ENCODE measurements at regions not wholly inside any gene's neighbourhood (a gene's known extent, or its start where the extent isn't known, plus 50 kb on each side); places are given as distances from the start of the nearest gene placed in this dataset.
"Not testable (repeated sequence)": the region's sequence is repeated elsewhere in the genome, so short reads cannot be mapped to it uniquely, and the experiment has no call there.

DNA sequence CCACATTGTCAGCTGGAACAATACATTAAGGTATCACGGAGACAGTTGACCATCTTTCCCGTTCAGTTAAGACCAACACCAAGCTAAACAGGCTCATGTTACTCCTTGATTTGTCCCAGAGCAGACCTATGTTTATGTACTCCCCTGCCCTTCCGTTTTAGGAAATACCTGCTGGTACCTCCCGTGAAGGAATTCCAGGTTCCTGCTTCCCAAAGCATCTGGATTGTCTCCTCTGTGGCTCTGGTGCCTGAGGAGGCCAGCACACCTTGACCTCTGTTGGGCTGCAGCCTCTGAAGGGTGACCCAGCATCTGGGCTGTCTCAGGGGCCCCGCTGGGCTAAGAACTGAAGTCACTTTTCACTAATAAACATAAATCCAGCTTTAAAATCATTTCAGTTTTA, 647.8 kb upstream of the MARCKS start:
- no peak for DNase-seq (ENCODE audit: low read depth in 4 of 4, low spot score in 3 of 4)

DNA sequence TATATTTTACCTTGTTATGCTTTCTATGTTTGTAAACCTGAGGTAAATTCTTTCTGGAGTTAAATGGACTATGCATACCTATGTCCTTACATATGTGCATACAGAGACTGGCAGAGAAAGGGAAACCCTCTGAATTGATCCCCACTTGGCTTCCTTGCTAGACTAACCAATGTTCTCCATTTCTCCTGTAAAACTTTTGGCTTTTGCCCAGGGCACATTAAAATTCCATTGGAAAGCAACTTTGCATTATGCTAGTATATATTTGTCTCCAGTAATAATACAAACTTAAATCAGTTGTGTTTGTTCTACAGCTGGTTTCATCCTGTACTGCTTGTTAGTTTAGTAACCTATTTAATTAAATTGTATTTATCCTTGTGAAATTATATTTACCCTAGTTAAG, 646.0 kb upstream of the MARCKS start:
- DNase-seq (ENCODE audit: low read depth in 4 of 4, low spot score in 3 of 4) = no peak

DNA sequence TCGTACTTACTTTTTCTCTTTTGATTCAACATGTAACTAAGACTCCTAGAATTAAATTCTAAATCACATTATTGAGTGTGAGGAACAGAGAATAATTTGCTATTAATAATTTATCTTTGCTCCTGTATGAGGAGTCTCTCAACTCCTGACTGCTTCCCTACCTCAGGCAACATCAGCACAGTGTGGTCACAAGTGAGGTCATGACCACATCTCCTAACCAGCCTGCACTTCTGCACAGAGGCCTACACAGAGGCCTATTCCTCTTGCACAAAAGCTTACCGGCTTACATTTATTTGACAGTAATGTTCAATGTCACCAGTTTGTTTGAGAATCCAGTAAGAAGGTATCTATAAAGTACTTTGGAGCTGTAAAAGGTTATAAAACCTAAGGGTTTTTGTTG, 637.4 kb upstream of the MARCKS start:
- no peak for DNase-seq (ENCODE audit: low read depth in 4 of 4, low spot score in 3 of 4)

DNA sequence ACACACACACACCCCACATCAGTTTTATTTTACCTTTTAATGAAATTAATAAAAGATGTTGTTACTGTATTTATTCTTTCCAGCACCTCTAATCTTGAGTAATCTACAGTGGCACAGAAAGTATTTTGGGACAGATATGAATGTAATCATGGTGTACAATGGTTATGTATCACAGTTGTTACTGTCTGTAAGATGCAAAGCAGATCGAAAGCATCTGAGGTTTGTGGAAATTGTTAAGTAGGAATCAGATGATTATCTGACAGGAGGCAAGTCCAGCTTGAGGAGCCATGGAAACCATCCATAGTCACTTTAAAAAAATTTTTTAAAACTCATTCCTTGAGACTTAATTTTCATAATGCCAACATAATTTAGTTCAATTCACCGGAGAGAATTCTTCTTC, 636.3 kb upstream of the MARCKS start:
- no peak for DNase-seq (ENCODE audit: low read depth in 4 of 4, low spot score in 3 of 4)

DNA sequence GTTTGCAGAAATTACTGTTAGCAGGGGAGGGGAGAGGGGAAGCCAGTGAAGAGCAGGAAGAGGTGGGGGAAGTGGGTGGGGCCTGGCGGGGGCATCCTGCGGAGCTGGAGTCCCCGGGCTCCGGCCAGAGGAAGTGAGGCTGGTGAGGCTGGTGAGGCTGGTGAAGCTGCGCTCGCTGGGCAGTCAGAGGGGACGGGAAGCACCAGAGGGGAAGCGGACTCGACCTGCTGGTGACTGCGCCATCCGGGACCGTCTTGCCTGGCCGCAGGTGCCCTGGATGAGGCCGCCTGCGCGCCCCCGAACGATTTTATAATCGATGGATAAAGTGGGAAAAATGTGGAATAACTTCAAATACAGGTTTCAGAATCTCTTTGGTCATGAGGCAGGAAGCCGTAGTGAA, 635.3 kb upstream of the MARCKS start:
- DNase-seq (ENCODE audit: low read depth in 4 of 4, low spot score in 3 of 4) = no peak

DNA sequence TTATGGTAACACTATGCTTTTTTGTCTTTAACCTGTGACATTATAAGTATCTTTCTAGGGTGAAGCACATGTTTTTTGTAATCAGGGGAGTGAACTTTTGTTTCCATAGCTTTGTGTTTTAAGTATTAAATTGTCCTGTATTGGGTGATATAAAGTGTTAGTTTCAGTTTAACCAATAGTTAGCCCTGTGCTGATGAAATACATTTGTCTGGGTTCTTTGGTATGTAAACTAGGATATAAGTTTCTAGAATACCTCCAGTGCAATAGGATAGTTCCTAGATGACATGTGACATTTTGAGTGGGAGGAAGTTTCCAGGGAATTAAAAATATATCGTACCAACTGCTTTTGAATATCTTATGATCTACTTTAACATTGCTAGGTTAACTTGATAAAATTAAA, 611.0 kb upstream of the MARCKS start:
- DNase-seq (ENCODE audit: low read depth in 4 of 4, low spot score in 3 of 4) = no peak

DNA sequence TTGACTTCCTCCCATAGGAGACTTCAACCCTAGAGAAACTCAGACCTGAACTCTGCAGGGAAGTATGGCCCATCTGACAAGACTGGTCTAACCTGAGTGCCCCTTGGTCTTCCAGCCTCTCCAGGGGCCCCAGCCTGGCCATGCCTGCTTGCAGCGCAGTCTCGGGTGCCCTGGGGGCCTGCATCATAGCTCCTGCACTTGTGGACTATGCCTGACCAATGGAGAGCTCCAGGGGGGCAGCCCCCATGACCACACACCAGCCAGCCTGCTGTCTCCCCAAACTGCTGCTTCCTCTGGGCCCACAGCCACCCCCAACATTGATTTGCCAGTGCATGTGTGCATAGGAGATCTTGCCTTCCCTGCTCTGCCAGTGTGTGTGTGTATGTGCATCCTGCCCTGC, 608.6 kb upstream of the MARCKS start:
- no peak for DNase-seq (ENCODE audit: low read depth in 4 of 4, low spot score in 3 of 4)

DNA sequence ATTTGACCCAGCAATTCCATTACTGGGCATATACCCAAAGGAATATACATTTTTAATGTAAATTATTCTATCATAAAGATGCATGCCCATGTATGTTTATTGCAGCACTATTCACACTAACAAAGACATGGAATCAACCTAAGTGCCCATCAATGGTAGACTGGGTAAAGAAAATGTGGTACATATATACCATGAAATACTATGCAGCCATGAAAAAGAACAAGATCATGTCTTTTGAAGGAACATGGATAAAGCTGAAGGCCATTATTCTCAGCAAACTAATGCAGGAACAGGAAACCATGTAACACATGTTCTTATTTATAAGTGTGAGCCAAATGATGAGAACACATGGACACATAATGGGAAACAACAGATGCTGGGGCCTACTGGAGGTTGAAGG, 603.0 kb upstream of the MARCKS start:
- not testable (repeated sequence) for DNase-seq (ENCODE audit: low read depth in 4 of 4, low spot score in 3 of 4)

DNA sequence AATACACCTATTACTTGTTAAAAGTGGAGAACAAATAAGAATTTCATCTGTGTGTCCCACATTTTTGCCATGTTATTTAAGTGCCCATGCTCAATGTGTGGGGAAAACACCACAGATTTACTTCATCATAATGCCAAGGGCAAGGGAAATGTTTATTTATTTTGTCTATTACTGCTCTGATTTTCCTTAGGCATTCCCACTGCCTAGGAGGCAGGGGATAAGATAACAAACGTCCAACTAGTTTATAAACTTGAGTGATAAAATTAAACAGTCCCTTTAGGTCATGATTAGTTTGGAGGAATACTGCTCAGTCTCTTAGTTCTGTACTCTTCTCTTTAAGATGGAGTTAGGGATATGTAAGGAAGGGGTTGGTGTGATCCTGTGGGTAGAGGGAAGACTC, 598.4 kb upstream of the MARCKS start:
- DNase-seq (ENCODE audit: low read depth in 4 of 4, low spot score in 3 of 4) = no peak

DNA sequence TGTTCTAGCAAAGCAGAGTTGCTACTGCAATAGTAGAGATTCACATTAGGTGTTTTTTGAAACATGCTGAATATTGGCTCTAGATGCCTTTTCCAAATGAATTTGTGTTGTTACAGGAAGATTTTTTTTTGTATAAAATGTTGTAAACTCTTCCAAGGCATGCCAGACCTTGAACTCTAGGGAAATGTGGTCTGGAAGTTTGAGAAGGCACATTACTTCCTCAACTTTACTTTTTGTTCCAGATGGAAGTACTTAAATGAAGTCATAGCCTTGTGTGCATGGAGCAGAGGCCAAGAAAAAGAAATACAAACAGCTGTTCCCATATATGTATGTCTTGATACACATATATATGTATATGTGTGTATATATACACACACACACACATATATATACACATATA, 585.7 kb upstream of the MARCKS start:
- no peak for DNase-seq (ENCODE audit: low read depth in 4 of 4, low spot score in 3 of 4)

DNA sequence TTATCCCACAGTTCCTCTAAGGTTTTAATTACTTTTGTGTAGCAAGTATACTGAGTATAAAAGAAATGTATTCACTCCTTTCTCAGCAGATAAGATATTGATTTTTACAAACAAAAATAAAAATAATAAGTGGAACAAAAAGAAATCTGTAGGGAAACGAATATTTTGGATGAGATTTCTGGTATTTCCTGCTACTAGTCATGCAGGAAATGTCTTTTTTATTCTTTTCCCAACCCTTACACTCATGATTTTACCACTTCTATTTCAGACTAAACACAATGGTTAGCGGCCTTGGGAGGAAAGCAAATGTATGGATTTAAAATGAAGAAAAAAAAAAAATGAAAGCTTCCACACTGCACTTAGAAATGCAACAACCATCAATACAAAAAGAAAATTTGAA, 580.5 kb upstream of the MARCKS start:
- no peak for DNase-seq (ENCODE audit: low read depth in 4 of 4, low spot score in 3 of 4)

DNA sequence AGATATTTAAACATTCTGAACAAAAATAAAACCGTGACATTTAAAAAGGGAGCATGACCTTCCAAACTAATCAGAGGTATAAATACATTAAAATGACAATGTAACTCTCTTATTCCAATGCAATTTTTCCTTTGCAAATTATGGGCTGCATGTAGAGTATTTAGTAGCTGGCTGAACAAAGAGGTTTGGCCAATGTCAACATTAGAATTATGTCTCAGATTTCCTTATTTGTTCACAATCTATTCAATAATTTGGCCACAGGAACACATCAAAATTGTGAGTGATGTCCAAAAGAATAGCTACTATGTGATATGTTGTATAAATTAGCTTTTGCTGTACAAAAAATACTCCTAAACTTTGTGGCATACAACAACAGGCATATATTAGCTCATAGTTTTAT, 580.0 kb upstream of the MARCKS start:
- no peak for DNase-seq (ENCODE audit: low read depth in 4 of 4, low spot score in 3 of 4)

DNA sequence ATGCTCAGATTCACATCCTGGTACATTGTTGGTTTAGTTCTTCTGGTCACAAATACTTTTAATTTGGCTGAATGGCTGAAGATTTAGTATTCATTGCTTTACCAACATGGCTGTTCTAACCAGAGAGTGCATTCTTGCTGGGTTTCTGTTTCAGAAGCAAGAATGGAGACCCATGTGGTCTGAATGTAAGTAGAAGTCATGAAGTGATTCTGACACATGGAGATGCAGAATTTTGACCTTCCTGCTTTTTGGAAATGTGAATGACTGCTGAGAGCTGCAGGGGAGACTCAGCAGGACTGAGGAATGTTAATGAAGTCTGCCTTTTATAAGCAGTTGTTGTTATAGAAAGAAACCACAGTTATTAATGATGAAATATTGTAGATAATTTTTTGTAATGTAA, 576.1 kb upstream of the MARCKS start:
- DNase-seq (ENCODE audit: low read depth in 4 of 4, low spot score in 3 of 4) = no peak

DNA sequence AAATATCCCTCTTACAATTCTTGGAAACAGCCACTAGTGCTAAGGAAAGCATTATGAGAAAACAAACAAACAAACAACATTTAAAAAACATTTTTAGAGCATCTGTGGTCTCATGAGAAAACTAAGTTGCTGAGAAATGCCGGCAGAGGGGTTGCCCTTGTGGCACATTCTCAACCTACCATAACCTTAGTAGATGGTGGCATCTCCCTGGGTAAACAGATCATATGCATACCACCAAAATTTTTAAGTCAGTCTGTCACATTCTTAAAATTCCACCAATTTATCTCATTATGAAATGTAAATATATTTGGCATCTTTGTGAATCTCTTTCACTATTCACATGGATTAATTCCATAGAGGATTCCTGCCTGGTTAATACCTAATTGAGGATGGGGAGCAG, 575.7 kb upstream of the MARCKS start:
- no peak for DNase-seq (ENCODE audit: low read depth in 4 of 4, low spot score in 3 of 4)

DNA sequence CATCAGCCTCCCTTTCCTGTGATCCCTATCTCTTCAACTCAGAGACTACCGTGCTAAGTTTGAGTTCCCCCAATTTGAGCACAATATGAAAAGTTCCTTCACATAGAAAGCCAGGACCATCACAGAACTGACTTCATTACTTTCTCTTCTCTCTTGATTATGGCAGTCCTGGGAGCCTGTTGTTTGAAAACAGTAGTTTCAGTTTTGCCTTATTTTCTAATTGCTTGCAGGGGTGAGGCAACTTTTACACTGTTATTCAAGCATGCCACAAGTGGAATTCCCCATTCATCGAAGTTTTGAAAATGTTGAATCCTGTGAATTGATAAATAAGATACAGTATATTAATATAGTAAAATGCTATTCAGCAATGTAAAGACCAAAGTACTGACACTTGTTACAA, 569.7 kb upstream of the MARCKS start:
- DNase-seq (ENCODE audit: low read depth in 4 of 4, low spot score in 3 of 4) = no peak

DNA sequence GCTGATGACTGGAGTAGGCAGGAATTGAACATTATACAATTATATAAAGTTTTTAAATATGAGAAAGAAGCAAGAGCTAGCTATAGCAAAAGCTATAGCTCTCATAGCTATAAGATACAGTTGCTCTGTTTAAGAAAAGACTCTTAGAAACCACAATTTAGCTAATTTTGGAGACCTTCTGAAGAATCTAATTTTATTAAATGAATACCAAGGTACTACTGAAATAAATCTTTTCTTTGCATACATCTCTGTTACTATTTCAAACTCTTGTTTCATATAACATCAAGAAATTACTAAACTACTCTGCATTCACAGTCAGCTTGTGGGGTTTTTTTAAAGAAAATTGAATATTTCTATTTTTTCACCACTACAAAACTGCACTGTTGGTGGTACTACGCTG, 568.7 kb upstream of the MARCKS start:
- no peak for DNase-seq (ENCODE audit: low read depth in 4 of 4, low spot score in 3 of 4)

DNA sequence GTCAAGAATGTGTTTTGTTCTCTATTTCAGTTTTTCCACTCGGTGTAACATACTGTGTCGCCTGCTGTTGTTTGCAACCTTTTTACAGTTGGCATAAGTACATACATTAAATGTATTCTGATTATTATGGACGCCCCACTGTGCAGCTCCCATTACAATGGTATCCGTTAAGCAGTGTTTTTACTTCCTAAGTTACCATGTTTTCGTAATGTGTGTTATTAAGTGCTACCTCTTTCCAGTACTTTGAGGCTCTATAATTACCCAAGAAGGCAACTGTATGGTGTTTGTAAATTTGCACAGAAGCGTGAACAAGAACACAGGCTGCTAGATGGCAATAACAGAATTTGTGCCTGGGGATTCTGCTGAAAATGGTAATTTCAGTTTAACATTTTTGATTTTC, 568.0 kb upstream of the MARCKS start:
- DNase-seq (ENCODE audit: low read depth in 4 of 4, low spot score in 3 of 4) = no peak

DNA sequence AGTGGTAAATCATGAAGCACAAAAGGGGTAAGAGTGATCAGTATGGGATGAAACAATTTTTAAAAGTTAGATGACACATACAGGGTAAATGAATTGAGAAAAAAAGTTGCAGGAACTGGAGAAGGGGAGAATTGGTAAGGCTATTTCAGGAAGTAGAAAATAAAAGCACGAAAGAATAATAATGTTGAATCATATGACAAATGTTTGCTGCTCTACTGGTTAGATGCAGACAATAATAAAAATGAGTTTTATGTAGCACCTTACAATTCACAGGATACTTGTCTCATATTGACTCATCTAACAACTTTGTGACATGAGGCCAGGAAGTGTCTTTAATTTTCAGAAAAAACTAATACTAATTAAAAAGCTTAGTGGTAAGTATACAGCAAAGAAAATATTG, 566.5 kb upstream of the MARCKS start:
- DNase-seq (ENCODE audit: low read depth in 4 of 4, low spot score in 3 of 4) = no peak

DNA sequence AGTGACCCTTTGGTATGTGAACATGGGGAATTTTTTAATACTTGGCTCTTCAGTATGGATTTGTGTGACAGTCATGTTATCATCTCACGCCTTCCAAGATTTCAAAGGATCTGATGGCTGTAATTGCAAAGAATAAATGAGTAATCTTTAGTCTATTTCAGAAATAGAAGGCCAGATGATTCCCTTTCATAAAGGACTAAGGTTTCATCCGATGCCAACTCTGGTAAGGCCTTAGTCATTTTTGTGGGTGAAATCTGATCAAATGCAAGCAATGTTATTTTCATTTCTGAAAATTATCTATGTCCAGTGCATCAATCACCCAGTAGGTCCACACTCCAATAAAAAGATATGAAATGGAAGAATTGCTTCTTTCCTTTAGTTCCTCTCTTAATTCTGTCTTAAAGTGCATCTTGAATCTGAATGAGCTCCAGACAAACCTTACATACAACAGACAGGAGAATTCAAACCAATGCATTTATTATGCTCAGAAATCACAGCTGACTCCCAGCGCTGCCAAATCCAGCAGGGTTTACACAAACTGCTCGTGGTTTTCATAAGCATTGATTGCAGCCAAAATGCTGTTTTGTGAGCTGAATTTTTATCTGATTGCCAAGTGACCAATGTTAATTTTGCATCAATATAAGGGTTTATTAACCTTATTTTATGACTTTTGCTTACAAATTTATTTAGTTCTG, 565.2 kb upstream of the MARCKS start:
- DNase-seq (ENCODE audit: low read depth in 4 of 4, low spot score in 3 of 4) = no peak

DNA sequence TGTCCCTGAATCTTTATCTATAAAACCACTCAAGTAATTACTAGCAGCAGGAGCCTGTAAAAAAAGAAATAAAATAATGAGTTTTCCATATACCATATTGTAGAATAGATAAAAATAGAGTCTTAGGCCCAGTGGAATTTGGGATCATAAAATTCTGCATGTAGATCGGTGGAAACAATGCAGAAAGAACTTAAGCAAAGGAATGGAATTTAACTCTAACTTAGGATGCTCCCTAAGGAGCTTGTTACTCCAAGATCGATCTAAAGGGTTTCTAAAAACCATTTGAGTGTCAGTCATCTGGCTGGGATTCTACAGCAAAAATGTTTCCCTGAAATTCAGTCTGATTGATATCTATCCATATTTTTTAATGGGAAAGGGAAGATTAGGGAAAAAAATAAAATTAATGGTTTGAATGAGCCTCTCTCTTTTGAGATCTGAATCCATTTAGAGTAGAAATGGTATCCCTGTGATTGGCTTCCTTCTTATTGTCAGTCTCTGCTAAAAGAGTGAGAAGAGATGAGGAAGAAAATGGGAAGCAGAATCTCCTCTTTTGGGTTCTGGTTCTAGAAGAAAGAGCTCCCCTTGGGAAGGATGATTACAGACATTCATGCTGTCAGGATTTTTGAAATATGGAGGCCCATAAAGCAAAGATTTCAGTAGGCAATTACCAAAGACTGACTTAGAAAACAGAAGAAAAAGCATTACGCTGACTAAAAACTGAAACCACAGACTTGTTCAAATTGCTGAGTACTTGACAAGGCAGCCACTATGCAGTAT, 564.3 kb upstream of the MARCKS start:
- no peak for DNase-seq (ENCODE audit: low read depth in 4 of 4, low spot score in 3 of 4)

DNA sequence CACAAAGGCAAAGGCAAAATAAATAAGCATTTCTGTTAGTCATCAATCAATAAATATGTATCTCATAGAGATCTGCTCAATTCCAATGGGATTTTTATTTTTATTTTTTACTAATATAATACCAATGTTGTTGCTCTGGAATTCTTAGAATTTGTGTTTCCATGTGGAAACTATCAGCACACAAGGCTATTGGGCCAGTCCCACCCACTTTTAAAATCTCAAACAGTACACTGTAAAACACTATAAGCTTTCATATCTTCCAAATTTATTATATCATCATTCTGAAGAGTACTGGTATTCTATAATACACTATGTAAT, 563.8 kb upstream of the MARCKS start:
- no peak for DNase-seq (ENCODE audit: low read depth in 4 of 4, low spot score in 3 of 4)

DNA sequence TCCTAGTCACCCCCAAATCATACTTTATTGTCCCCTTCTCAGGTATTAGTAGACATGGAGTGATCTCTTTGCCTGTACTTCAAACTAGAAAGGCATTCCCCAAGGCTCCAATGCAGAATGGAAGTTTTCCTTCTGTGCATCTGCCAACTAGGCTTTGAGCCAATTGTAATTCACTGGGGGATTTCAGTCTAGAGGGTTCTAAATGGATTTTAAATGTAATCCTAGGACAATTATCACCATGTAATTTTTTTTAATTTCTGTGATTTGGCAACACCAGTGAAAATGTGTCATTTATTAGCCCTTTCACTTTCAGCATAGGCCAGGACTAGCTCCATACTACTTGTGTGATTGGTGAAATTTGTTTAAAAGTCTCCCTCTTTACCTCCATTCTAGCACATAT, 557.6 kb upstream of the MARCKS start:
- DNase-seq (ENCODE audit: low read depth in 4 of 4, low spot score in 3 of 4) = no peak

DNA sequence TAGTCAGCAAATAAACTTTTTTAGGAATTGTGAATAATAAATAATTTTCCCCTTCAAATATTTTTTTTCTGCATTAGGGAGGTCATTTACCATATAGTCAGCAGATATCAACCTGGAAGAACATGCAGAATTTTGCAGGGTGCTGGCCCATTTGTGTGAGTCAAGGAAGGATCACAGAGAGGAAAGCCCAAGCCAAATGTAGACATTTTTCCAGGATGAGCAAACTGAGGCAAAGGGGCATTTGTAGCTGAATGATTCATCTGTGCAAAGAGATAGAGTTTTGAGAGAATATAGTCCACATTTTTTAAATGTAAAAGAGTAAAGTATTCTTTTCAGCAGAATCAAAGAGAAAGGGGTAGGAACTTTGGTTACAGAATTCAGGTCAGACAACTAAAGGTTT, 555.5 kb upstream of the MARCKS start:
- no peak for DNase-seq (ENCODE audit: low read depth in 4 of 4, low spot score in 3 of 4)

All from right renal pelvis (tissue), 4 donors.